LNCaP clone FGC (cell line): ENCODE measurements at regions not wholly inside any gene's neighbourhood (a gene's known extent, or its start where the extent isn't known, plus 50 kb on each side); places are given as distances from the start of the nearest gene placed in this dataset.

Experiments
- DNase-seq: peaks from one replicate; pipeline ENCODE4 v3.0.0-alpha.2; 2011; ENCODE audit warnings: low read depth
- H3K4me3 ChIP-seq: 2 replicates; pipeline ENCODE4 v1.5.1; 2011; ENCODE audit warnings: mild to moderate bottlenecking, low read depth, low read length, control low read depth
- TF ChIP-seq, protein P1 (sequence below): IDR thresholded peaks from 2 replicates; pipeline ENCODE4 v1.5.1; 2012; ENCODE audit warnings: mild to moderate bottlenecking; ENCODE audit not compliant: control insufficient read depth, insufficient read depth; ENCODE audit errors: extremely low read depth

DNA sequence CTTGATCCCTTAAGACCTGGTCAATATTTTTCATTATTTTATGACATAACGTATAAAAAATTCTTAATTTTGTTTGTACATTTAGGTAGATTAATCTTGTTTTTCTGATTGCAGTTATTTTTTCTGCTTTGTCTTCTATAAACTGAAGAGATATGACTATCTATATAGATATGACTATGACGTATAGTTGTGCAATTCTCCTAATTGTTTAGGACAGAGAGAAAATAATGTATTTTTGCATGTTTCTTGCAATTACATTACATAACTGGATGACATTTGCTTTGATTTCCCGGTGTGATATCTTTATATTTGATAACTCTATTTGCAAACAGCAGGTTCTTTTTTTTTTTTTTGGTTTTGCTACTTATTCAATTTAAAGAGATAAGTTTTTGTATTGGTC is 310.2 kb upstream of the REG3G start:
- DNase-seq: no peak
- TF ChIP-seq, protein P1, sequence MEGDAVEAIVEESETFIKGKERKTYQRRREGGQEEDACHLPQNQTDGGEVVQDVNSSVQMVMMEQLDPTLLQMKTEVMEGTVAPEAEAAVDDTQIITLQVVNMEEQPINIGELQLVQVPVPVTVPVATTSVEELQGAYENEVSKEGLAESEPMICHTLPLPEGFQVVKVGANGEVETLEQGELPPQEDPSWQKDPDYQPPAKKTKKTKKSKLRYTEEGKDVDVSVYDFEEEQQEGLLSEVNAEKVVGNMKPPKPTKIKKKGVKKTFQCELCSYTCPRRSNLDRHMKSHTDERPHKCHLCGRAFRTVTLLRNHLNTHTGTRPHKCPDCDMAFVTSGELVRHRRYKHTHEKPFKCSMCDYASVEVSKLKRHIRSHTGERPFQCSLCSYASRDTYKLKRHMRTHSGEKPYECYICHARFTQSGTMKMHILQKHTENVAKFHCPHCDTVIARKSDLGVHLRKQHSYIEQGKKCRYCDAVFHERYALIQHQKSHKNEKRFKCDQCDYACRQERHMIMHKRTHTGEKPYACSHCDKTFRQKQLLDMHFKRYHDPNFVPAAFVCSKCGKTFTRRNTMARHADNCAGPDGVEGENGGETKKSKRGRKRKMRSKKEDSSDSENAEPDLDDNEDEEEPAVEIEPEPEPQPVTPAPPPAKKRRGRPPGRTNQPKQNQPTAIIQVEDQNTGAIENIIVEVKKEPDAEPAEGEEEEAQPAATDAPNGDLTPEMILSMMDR: no peak
- H3K4me3 ChIP-seq: no peak overlapping the region

DNA sequence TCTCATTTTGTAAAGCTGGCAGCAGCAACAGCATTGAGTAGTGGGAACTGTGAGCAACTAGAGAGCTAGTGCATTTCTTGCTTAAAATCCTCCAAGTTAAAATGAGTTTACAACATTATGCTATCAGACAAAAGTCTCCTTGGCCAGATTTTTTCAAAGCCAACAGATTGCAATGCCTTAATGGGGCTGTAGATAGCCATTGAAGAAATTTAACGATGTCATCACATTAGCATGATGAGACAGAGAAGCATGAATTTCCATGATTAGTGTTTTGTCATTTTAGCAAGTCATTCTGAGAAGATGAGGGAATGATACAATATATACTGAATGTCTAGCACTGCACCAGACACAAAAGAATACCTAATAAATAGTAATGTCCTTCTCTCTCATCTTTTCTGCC is 307.5 kb upstream of the REG3G start:
- no peak for DNase-seq
- TF ChIP-seq, protein P1: no peak
- no peak overlapping the region for H3K4me3 ChIP-seq

DNA sequence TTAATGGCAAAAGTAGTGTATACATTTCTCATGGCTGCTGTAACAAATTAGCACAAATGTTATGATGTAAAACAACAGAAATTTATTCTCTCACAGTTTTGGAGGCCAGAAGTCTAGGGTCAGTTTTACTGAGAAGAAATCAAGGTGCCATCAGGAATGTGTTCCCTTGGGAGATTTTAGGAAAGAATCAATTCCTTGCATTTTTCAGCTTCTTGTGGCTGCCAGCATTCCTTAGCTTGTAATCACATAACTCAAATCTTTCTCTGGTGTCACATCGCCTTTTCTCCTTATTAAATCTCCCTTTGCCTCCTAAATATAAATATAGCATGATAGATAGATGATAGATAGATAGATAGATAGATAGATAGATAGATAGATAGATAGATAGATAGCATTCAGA is 307.0 kb upstream of the REG3G start:
- TF ChIP-seq, protein P1: no peak
- no peak for DNase-seq
- H3K4me3 ChIP-seq: no peak overlapping the region

DNA sequence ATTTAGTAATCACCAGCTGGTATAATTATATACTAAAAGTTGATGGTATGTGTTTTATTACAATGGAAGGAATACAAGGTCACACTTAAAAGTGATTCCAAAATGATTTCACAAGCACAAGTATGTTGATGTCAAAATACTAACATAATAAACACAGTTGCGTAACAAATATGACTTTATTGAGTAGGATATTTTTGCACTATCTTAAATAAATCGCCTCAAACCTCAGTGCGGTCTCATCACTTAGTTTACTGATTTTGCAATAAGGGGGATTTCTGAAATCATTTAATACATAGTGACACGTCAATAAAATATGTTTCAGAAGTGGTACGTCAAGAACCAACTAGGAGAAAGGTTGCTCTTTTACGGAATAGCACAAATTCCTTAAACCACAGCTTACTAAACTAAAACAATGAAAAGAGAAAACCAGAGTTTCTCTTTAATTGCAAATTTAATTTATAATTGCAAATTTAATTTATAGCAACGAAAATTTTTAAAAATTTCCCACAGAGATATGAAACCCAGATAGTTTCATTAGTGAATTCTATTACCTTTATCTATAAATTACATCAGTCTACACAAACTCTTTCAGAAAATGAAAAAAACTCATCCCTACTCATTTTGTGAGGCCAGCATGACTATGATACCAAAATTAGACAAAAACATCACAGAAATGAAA is 304.0 kb upstream of the REG3G start:
- no peak overlapping the region for H3K4me3 ChIP-seq
- DNase-seq: no peak
- TF ChIP-seq, protein P1: no peak

DNA sequence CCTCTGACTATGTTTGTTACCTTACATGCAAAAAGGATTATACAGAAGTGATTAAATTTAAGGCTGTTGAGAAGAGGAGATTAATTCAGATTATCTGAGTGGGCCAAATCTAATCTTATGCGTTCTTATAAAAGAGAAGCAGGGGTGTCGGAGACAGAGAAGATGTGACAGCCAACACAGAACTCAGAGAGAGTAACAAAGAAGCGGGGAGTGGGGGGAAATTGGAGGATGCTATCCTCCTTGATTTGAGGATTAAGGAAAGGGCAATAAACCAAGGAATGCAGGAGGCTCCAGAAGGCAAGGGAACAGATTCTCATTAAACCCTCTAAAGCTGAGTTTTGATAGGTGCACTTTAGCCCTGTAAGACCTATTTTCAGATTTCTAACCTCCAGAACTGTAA is 291.3 kb upstream of the REG3G start:
- TF ChIP-seq, protein P1: no peak
- DNase-seq: no peak
- H3K4me3 ChIP-seq: no peak overlapping the region

DNA sequence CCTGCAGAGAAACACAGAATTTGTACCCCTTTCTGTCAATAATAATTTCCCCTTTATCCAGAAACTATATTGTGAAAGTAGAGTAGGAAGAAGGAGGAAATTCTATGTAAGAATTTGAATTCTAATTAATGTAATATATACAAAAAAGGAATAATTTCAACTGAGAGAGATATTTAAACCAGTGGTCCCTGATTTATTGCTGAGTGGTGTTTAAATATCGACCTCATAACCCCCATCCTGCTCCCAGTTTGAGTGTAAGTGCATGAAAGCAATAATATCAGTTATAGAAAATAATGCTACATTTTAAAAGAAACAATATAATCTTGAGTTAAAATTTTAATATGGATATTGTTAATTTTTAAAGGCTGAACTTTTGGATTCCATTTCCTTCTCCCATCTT is 286.2 kb upstream of the REG3G start:
- no peak for DNase-seq
- H3K4me3 ChIP-seq: no peak overlapping the region
- TF ChIP-seq, protein P1: no peak

DNA sequence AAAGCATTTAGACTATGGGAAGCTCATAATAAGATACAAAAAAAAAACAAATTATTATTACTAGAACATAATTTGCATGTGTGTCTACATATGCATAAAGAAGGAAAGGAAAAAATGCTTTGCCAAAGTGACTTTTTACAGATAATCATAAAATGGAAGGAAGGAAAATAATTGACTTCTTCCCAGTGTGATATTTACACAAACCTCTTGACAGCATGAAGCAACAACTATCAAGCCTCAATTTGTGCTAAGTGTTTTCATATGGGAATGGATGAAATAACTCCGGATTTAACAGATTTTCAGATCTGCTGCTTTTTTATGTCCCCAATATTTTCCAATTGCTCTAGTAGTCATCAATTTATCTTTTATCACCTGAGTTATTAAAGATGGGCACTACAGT is 275.9 kb upstream of the REG3G start:
- TF ChIP-seq, protein P1: no peak
- no peak overlapping the region for H3K4me3 ChIP-seq
- DNase-seq: no peak
